HG03469 (cell line): ENCODE measurements at regions not wholly inside any gene's neighbourhood (a gene's known extent, or its start where the extent isn't known, plus 50 kb on each side); places are given as distances from the start of the nearest gene placed in this dataset.
"Not testable (repeated sequence)": the region's sequence is repeated elsewhere in the genome, so short reads cannot be mapped to it uniquely, and the experiment has no call there.

Experiments used
- ATAC-seq: cut with Tn5 transposase; IDR thresholded peaks from one replicate; pipeline ENCODE4 v1.9.1; 2021; ENCODE audit warnings: mild to moderate bottlenecking, moderate library complexity, moderate number of reproducible peaks; ENCODE audit not compliant: unreplicated experiment

DNA sequence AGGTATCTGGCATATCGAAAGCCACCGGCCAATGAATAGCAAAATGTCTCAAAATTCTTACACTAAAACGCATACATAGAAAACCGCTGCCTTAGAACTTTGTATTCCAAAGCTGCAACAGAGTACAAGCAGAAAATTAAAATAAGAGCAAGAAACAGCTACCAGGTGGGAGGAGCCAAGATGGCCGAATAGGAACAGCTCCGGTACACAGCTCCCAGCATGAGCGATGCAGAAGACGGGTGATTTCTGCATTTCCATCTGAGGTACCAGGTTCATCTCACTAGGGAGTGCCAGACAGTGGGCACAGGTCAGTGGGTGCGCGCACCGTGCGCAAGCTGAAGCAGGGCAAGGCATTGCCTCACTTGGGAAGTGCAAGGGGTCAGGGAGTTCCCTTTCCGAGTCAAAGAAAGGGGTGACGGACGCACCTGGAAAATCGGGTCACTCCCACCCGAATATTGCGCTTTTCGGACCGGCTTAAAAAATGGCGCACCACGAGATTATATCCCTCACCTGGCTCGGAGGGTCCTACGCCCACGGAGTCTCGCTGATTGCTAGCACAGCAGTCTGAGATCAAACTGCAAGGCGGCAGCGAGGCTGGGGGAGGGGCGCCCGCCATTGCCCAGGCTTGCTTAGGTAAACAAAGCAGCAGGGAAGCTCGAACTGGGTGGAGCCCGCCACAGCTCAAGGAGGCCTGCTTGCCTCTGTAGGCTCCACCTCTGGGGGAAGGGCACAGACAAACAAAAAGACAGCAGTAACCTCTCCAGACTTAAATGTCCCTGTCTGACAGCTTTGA is 367.2 kb upstream of the ATP11B start:
- ATAC-seq: not testable (repeated sequence)

DNA sequence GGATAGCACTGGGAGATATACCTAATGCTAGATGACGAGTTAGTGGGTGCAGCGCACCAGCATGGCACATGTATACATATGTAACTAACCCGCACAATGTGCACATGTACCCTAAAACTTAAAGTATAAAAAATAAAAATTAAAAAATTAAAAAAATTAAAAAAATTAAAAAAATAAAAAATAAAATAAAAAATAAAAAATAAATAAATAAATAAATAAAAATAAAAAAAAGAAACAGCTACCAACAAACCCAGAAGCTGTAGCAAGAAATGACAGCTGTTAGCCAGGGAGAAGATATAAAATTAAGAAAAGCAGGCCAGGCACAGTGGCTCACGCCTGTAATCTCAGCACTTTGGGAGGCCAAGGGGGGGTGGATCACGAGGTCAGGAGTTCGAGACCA is 361.3 kb upstream of the ATP11B start:
- ATAC-seq: not testable (repeated sequence)

DNA sequence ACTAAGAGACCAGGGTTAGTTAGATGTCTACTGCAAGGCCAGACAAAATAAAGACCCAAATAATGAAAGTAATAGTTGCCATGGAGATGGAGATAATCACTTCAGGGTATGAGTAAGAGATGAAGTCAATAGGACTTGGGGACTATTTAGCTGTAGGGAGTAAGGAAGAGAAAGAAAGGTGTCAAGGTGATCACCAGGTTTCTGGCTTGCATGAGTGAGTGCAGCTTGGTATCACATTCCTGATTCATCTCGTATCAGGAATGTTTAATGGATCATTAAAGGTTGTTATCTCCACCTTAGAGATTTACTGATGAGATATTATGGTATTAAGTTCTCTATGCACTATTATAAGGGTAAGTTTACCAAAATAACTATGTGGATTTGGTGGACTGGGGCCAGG is 357.4 kb upstream of the ATP11B start:
- ATAC-seq: no peak

DNA sequence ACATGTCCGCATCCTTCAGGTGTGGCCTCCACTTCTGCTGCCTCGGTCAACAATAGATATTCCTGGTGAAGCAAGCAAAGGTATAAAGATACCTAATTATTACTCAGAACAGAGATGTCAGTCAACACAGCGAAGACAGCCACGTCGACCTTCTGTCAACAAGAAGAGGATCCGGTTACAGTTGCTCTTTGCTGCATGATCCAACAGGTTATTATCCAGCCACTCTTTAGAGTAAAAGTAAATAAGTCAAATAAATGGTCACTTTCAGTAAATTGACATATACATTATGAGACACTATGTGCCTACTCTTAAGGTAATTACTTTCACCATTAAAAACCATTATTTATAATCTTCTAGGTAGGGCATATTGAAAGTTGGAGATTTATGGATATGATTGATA is 356.8 kb upstream of the ATP11B start:
- no peak for ATAC-seq

DNA sequence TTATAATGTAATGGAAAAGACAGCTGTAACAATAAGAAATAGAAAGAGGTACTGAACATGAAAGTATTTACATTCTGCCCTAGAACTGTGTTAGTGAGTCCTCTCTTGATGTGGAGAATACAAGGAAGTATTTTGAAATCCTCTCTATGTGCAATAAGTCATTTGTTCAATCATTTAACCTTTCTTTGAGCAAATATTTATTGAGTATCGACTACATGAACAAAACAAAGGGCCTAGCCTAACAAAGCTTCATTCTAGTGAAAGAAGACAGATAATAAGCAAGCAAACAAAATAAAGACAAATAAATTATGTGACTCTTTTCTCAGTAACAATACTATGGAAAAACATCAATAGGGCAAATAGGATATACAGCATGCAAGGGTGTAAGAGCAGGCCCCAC is 354.9 kb upstream of the ATP11B start:
- no peak for ATAC-seq

DNA sequence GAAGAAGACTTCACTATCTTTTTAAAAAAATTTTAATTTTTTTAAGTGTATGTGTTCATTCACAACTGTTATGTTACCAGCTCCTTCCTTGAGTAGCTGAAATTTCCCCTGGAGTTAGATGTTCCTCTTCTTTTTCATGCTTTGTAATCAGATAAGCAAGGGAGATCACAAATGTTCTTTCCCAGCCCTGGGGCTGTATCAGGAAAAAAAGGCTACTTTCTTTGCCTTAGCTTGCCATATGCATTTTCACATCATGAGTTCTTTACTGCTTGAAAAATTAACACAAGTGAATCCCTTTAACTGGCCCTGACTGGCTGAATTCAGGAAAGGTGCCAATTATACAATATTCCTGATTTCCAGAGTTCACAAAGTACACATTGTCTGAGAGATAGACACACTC is 353.2 kb upstream of the ATP11B start:
- ATAC-seq: no peak

DNA sequence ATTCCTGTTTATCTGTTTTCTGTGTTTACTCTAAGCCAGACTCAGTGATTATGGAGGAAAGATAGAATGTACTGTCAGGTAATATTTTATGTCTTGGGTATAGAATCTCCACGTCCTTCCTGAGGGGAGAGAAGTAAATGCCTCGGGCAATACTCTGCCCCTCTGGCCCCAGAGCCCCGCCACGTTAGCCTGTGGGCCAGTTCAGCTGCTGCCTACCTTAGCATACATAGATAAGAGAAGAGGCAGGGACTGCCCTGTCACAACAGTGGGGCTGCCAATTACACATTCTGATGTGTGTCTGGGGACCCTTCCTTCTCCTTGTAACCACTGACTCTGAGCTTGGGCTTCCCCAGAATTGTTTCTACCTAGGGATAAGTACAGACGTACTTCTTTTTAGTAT is 347.7 kb upstream of the ATP11B start:
- no peak for ATAC-seq

DNA sequence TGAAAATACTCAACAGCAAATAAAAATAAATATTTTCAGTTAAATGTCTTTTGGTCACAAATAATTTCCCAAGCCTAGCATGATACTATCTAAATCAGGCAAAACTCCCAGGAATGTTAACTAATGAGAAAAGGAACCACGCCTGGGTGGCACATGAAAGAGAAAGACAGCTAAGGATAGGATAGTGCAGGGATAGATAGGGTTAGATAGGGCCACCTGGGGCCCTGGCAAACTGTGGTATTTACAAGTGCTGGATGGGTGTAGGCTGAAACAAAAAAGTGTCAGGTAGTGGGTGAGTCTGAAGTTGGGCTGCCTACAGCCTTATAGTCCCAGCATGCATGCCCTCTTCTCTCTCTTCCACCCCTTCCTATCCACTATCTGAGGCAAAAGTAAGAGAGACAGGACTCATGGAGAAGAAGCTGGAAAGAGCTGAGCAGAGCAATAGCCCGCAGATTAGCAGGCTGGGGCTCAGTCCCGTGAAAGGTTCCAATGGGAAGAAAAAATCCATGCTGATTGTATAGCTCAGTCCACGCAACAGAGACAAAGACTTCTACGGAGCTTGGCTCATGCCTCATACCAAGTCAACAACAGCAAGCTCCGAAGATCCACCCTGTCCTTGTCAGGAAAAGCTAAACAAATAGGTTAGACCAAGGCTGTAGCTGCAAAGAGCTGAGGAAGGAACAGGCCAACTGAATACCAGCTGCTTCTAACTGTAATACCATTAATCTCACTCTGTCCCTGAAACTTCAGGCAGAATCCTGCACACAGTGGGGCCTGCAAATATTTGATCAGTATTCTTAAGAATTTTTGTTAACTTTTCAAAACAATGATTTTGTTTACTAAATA is 342.1 kb upstream of the ATP11B start:
- no peak for ATAC-seq

DNA sequence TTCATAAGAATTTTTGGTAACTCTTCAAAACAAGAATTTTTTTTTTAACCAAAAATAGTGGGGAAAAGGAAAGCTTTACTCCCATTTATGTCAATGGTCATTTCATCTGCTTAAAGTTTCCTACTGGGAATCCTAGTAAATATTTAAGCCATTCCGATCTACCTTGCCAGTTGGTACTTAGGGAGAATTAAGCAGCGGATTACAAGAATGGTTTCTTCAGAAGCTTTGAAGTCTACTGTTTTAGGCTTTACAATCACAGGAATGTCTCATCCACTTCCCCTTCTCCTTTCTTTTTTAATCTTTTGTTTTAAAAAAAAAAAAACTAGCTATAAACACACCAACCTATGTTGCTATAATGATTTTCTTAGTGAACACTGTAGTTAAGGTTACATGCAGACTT is 341.4 kb upstream of the ATP11B start:
- no peak for ATAC-seq

DNA sequence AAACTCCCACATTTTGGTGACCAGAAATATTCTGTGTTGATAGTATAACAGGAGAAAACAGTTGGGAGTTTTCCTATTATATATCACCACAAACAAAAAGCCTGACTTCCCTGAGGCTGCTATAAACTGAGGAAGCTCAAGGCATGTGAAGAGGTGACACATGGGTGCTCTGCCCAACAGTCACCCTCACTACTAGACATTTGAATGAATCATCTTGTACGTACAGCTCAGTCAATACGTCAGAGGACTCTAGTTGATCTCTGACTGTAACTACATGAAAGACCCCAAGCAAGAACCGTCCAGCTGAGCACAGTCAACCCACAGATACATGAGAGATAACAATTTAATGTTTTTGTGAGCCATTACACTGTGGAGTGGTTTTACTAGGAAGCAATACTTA is 338.3 kb upstream of the ATP11B start:
- ATAC-seq: no peak

DNA sequence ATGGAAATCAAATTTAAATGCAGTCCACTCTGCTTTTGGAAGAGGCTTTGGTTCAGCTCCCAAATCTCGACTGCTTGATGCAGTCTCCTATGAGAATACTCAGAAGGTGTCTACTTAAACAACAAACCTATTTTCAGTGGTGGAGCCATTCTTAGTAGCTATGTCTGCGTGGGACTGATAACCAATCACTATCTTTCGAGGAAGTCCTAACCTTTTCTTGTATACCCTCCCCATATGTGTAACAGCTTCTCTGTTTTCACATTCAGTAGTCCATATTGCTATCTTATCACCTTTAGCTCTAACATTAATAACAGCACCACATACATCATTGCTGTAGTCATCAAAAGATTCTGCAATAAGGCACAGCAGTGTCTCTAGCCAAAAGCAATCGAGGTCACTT is 333.0 kb upstream of the ATP11B start:
- no peak for ATAC-seq

DNA sequence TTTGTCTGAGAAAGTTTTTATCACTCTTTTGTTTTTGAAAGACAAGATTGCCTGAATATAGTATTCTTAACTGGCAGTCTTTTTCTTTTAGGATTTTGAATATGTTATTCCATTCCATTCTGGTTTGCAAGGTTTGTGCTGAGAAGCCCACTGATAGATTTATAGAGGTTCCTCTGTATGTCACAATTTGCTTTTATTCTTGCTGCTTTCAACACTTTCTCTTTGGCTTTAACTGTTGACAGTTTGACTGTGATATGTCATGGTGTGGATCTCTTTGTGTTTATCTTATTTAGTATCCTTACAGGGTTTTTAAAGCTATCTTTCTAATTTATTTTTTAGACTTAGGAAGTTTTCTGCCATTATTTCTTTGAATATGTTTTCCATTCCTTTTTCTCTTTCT is 331.2 kb upstream of the ATP11B start:
- no peak for ATAC-seq

DNA sequence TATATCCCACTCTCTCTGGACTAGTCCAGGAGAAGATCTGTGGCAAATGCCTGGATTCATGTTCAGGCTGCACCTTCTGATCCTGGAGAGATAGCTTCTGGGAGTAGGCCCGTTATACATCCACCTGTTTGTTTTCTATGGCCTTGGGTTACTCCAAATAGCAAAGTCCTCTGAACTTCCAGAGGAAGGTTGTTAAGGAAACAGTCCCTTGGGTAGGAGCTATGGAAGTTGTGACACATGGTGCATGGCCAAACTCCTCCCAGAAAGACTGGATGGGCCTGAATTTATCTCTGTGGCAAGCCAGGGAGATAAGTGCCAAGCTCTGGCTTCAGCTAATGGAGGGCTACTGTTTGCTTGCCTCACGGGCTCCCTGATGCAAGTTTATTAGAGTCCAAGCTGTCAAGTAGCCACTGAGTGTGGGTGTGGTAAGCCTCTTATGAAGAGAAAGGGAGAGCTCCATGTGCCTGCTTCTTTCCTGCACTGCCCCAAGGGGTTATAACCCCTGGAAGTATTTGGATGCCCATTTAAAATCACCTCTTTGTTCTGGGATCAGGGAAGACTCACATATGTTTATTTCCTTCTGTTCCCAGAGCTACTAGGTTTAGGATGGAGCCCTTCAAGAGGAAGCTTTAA is 328.7 kb upstream of the ATP11B start:
- no peak for ATAC-seq

DNA sequence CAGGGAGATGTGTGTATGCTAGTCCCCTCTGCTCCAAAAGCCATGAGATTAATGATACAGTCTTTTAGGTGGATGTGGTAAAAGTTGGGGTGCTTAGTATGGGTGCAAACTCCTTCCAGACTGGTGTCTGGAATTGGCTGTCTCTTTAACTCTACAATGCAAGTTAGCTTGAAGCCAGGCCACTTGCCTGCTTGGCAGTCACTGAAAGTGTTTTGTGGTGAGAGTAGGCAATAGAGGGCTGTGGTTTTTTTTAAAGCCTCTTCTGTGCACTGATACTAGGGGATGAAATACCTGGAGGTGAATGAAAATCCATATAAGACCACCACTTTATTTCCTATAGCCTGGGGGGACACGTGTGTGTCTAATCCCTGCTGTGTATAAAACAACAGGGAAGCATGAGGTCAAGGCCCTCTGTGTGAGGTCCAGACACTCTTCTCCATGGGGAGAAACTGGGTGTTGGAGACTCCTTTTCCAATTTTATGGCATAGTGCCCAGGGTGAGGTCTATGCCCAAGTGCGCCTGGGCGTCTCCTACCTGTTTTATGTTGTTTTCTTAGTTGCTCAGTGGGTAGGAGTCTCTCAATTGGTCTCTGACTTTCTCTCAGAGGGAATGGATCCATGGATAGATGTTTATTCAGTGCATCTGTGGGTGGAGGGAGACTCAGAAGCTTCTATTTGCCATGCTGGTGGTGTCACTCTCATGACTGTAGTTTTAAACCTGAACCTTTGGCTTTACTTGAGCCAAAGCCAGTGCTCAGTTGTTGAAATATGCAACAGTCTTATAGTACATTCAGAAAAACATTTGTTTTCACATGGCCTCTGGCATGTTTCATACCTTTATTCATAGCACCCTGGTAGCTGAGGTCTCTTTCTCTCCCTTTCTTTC is 327.8 kb upstream of the ATP11B start:
- no peak for ATAC-seq

DNA sequence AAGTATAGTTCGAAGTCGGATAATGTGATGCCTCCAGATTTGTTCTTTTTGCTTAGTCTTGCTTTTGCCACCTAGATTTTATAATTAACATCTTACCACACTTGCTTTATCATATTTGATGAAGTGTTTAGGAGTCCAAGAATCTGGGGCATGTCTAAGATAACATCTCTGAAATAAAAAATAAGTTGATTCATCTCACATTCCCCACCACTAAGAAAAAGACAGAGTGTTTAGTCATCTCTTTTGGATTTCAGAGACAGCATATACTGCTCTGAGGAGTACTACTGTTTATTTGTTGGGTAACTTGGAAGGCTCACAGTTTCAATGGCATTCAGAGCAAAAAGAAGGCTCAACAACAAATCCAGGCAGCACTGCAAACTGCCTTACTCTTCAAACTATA is 324.2 kb upstream of the ATP11B start:
- ATAC-seq: no peak

DNA sequence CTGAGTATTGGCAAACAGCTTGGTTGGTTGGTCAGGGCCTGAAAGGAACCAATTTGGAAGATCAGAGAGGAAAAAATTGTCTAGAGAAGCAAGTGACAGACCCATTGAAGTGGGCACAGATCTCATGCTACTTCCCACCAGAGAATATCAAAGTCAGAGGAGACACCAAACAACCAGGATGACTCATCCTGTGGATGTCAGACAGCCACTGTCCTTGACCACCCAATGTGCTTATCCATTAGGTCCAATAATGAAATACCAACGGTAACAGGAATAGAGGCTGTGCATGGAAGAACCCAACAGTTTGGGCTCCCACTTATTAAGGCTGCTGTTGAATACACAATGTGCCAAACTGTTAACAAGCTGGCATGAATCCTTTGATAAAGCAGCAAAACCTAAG is 323.1 kb upstream of the ATP11B start:
- ATAC-seq: no peak

DNA sequence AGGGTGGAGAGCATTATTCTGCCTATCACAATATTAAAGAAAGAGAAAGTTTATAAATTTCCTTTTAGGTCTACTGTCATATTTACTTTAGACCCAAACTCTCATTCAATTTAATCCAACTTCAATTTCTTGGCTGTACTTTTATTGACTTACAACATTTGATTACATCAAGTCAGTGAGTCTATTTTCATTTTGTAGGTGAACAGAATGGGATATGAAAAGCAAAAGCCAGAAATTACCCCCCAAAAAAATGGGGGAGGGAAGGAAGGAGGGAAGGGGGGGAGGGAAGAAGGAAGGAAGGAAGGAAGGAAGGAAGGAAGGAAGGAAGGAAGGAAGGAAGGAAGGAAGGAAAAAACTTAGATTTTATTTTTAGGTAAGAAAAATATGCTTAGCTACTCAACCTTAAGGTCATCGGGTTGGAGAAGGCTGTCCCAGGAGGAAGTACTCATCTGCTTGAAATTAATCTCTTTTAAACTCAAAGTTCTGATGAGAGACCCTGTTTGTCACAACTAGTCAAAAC is 320.1 kb upstream of the ATP11B start:
- ATAC-seq: no peak

DNA sequence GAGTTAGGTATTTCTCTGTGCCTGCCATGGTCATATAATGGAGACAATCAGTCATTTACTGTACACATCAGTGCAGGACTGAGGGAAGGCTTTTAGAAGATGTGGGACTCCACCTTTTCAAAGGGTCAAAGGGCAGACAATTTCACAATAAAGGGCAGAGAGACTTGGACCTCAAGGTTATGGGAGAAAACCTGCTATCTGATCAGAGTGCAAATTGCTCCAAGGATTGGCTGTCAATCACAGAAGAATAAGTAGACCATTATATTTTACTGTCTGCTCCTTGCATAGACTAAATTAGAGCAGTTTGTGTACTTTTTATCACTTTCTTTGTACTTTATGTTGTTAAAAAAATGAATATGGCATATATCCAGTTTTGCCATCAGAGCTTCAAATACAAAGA is 314.9 kb upstream of the ATP11B start:
- no peak for ATAC-seq

DNA sequence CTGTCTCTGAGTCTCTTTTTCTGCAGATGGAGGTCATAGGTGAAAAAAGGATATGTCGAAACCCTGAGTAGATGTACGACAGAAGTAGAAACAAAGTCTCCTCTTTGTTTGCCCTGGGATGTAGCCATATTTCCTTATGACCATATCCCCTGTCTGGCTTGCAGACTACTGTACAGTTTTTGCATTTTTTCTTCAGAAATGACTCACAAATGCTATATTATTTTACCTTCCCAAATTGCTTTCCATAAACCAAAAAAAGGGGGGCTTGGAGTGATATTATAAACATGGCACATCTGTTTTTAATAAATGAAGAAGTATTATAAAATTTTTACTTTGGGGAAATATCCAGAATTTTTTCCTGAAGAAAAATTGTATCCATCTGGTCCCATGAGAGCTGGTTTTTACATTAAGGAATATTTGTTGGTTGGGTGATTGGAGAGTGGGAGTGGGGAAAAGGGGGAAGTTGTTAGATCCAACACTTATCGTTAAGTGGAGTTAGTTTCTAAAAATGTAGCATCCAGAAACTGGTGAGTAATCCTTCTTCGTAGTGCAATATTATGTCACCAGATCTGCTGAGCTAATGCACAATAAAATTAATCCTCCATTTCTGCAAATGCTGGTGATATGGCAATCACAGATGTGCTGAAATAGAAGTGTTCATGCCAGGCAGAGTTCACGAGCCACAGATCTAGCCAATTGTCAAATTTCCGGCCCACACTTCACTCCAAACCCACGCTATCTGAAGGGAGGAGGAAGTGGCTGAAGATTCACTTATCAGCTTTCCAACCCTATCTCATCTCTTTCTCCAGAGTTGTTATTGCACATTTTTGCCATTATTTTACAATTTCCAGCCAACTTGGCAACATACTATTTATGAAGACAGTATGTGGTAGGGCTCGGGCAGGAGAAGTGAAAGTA is 313.6 kb upstream of the ATP11B start:
- no peak for ATAC-seq

DNA sequence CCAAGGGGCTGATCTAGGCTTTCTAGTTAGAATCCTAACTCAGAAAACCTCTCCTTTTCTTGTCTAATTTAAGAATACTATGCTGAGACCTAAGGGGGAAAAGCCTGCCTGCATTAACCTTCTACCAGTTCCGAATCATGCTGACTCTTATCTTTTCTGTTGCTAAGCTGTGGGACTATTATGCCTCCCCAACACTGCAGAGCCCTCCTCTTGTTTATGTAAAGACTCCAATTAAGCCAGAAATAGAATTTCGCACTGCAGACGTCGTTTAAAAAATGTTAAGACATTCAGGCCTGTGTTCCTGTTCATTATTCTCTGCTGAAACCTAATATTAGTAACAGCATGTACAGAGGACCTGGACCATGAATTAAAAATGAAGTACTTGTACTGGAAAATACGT is 310.6 kb upstream of the ATP11B start:
- ATAC-seq: no peak
